Vagina (tissue), 2 donors: ENCODE measurements at regions not wholly inside any gene's neighbourhood (a gene's known extent, or its start where the extent isn't known, plus 50 kb on each side); places are given as distances from the start of the nearest gene placed in this dataset.

Experiments used
- POLR2A ChIP-seq, 2 donors: fragments of 450-650 bp; IDR thresholded peaks; one replicate each; pipeline ENCODE4 v1.6.1; 2017; ENCODE audit warnings: antibody characterized with exemption in 2 of 2, mild to moderate bottlenecking in 2 of 2, moderate library complexity in 2 of 2
- TF ChIP-seq, protein P1 (sequence below), 3 experiments: fragments of 450-650 bp in 2 of 3; fragments of 200-600 bp in 1 of 3; sonication (generic) in 1 of 3; IDR thresholded peaks; one replicate each; pipeline ENCODE4 v1.5.1; 2017 to 2019; ENCODE audit warnings: antibody characterized with exemption in 3 of 3, mild to moderate bottlenecking in 2 of 3, moderate library complexity in 2 of 3

DNA sequence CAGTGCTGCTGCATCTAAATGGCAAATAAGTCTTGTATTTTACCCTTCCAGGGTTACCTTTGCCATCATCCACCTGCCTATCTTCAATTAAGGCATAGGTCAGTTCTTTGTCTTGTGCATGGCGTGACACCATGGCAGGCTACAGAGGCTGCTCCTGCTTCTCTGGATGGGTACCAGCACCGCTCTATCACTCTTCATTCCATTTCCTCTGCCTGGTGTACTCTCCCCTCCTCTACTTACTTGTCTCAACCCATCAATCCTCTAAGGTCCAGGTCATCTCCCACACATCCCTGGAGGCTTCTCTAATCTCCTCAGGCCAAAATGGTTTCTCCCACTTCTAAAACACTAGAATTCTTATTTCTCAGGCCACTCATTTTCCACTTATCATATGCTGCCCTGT, 257.5 kb downstream of the BARHL2 start:
- no peak for TF ChIP-seq POLR2A (IDR thresholded peaks at IDR 0.05)
- TF ChIP-seq, protein P1, sequence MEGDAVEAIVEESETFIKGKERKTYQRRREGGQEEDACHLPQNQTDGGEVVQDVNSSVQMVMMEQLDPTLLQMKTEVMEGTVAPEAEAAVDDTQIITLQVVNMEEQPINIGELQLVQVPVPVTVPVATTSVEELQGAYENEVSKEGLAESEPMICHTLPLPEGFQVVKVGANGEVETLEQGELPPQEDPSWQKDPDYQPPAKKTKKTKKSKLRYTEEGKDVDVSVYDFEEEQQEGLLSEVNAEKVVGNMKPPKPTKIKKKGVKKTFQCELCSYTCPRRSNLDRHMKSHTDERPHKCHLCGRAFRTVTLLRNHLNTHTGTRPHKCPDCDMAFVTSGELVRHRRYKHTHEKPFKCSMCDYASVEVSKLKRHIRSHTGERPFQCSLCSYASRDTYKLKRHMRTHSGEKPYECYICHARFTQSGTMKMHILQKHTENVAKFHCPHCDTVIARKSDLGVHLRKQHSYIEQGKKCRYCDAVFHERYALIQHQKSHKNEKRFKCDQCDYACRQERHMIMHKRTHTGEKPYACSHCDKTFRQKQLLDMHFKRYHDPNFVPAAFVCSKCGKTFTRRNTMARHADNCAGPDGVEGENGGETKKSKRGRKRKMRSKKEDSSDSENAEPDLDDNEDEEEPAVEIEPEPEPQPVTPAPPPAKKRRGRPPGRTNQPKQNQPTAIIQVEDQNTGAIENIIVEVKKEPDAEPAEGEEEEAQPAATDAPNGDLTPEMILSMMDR (IDR thresholded peaks at IDR 0.05) = no peak
